Mesenchymal stem cell (in vitro differentiated cells and primary cell): ENCODE measurements at regions not wholly inside any gene's neighbourhood (a gene's known extent, or its start where the extent isn't known, plus 50 kb on each side); places are given as distances from the start of the nearest gene placed in this dataset.

Experiments used
- DNase-seq: peaks from one replicate; pipeline ENCODE4 v3.0.0-alpha.2; 2013
- H2AFZ ChIP-seq: one replicate; pipeline ENCODE4 v1.6.1; 2013; ENCODE audit warnings: low read depth, mild to moderate bottlenecking, control low read depth, inconsistent platforms, low read length, moderate library complexity
- H2AK5ac ChIP-seq: 2 replicates; pipeline ENCODE4 v1.6.1; 2013; ENCODE audit warnings: low read length, moderate library complexity, mild to moderate bottlenecking, inconsistent platforms; ENCODE audit not compliant: severe bottlenecking
- H2BK120ac ChIP-seq: one replicate; pipeline ENCODE4 v1.6.1; 2013; ENCODE audit warnings: low read depth, mild to moderate bottlenecking, inconsistent platforms, low read length, moderate library complexity
- H2BK12ac ChIP-seq, 2 experiments: one replicate each; pipeline ENCODE4 v1.6.1; 2013; ENCODE audit warnings: inconsistent platforms in 2 of 2, low read length in 2 of 2, mild to moderate bottlenecking in 2 of 2, moderate library complexity in 2 of 2, control low read depth in 1 of 2
- H2BK15ac ChIP-seq: one replicate; pipeline ENCODE4 v1.6.1; 2013; ENCODE audit warnings: mild to moderate bottlenecking, low read depth, inconsistent platforms; ENCODE audit not compliant: poor library complexity, severe bottlenecking
- H2BK5ac ChIP-seq: 2 replicates; pipeline ENCODE4 v1.6.1; 2013; ENCODE audit warnings: low read depth, mild to moderate bottlenecking, low read length, control low read depth, inconsistent platforms; ENCODE audit not compliant: poor library complexity, severe bottlenecking
- H3K14ac ChIP-seq, 2 experiments: one replicate each; pipeline ENCODE4 v1.6.1; 2013; ENCODE audit warnings: inconsistent platforms in 2 of 2, low read length in 2 of 2, control low read depth in 1 of 2, mild to moderate bottlenecking in 1 of 2, moderate library complexity in 1 of 2
- H3K18ac ChIP-seq, 2 experiments: one replicate each; pipeline ENCODE4 v1.6.1; 2013; ENCODE audit warnings: inconsistent platforms in 2 of 2, low read length in 2 of 2, control low read depth in 1 of 2, low read depth in 1 of 2, mild to moderate bottlenecking in 1 of 2
- H3K23ac ChIP-seq, 2 experiments: one replicate each; pipeline ENCODE4 v1.6.1; 2013; ENCODE audit warnings: inconsistent platforms in 2 of 2, low read length in 2 of 2, mild to moderate bottlenecking in 2 of 2, moderate library complexity in 2 of 2, control low read depth in 1 of 2
- H3K27ac ChIP-seq: 2 replicates; pipeline ENCODE4 v1.5.1; 2013; ENCODE audit warnings: mild to moderate bottlenecking, moderate library complexity, low read length, control low read depth, inconsistent platforms; ENCODE audit not compliant: poor library complexity, severe bottlenecking
- H3K27me3 ChIP-seq, 2 experiments: 2 replicates each; pipeline versions ENCODE4 v1.6.1 to v1.7.0; 2013; ENCODE audit warnings: low read length in 2 of 2, mild to moderate bottlenecking in 2 of 2, moderate library complexity in 2 of 2, control low read depth in 1 of 2, inconsistent platforms in 1 of 2; ENCODE audit not compliant: control insufficient read depth in 1 of 2, insufficient read depth in 1 of 2
- H3K36me3 ChIP-seq, 2 experiments: 2 replicates each; pipeline versions ENCODE4 v1.6.1 to v1.7.0; 2013; ENCODE audit warnings: low read length in 2 of 2, control low read depth in 1 of 2, inconsistent platforms in 1 of 2, low read depth in 1 of 2, mild to moderate bottlenecking in 1 of 2; ENCODE audit not compliant: insufficient read depth in 2 of 2, control insufficient read depth in 1 of 2
- H3K4ac ChIP-seq, 2 experiments: one replicate each; pipeline ENCODE4 v1.6.1; 2013; ENCODE audit warnings: inconsistent platforms in 2 of 2, low read length in 2 of 2, mild to moderate bottlenecking in 2 of 2, moderate library complexity in 2 of 2, control low read depth in 1 of 2, low read depth in 1 of 2
- H3K4me1 ChIP-seq: 2 replicates; pipeline ENCODE4 v1.6.1; 2013; ENCODE audit warnings: low read depth, low read length, control low read depth; ENCODE audit not compliant: control insufficient read depth, insufficient read depth
- H3K4me2 ChIP-seq: 2 replicates; pipeline ENCODE4 v1.6.1; 2013; ENCODE audit warnings: low read length, mild to moderate bottlenecking, inconsistent platforms; ENCODE audit not compliant: poor library complexity, severe bottlenecking
- H3K4me3 ChIP-seq, 2 experiments: 2 replicates each; pipeline versions ENCODE4 v1.5.1 to v1.7.0; 2013; ENCODE audit warnings: low read length in 2 of 2, mild to moderate bottlenecking in 2 of 2, control low read depth in 1 of 2, low read depth in 1 of 2; ENCODE audit not compliant: insufficient read depth in 1 of 2
- H3K79me1 ChIP-seq: replicated peaks from 2 replicates; pipeline ENCODE4 v1.6.1; 2013; ENCODE audit warnings: mild to moderate bottlenecking, control low read depth, low read length, inconsistent platforms; ENCODE audit not compliant: poor library complexity, severe bottlenecking
- H3K9ac ChIP-seq: 2 replicates; pipeline ENCODE4 v1.7.0; 2013; ENCODE audit warnings: mild to moderate bottlenecking, low read length, moderate library complexity
- H3K9me3 ChIP-seq: 2 replicates; pipeline ENCODE4 v1.7.0; 2013; ENCODE audit warnings: mild to moderate bottlenecking, low read length; ENCODE audit not compliant: control insufficient read depth
- H4K8ac ChIP-seq: one replicate; pipeline ENCODE4 v1.6.1; 2013; ENCODE audit warnings: inconsistent platforms, mild to moderate bottlenecking, low read length, moderate library complexity
- H4K91ac ChIP-seq: one replicate; pipeline ENCODE4 v1.6.1; 2013; ENCODE audit warnings: mild to moderate bottlenecking, low read length, inconsistent platforms
- WGBS: methylation state at CpG from one replicate; pipeline ENCODE4 v1.1.7; 2013; ENCODE audit warnings: mixed read lengths; 5-methylcytosine and 5-hydroxymethylcytosine counted together

DNA sequence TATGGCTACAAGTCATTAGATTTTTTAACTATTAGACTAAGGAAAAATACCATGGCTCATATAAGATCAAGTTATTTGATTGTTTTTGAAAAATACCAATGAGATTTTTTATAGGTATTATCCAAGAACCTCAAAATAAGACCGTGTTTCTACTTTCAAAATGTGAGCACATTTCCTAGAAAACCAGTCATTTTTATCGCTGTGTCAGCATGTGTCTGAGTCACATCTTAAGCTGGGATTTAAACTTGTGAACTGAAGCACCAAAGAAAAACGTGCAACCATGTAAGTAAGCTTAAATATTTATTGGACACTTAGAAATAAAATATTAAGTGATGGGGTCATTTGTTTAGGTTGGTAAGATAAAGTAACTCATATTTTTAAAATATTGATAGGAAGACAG is 1676.0 kb upstream of the NUDT12 start:
- H4K91ac ChIP-seq, result no peak overlapping the region
- no peak for DNase-seq
- no peaks in the 10 kb centered on the region for H3K79me1 ChIP-seq
- no peak overlapping the region for H2AK5ac ChIP-seq
- no peak overlapping the region for H3K23ac ChIP-seq
- no peak overlapping the region for H4K8ac ChIP-seq
- H3K4ac ChIP-seq, result no peak overlapping the region
- H3K9me3 ChIP-seq, result no peaks in the 10 kb centered on the region
- no peak overlapping the region for H3K4me3 ChIP-seq
- no peak overlapping the region for H3K14ac ChIP-seq
- no peak overlapping the region for H3K18ac ChIP-seq
- H3K27me3 ChIP-seq, result no peaks in the 10 kb centered on the region
- no peak overlapping the region for H3K27ac ChIP-seq
- H2BK15ac ChIP-seq, result no peak overlapping the region
- H3K4me1 ChIP-seq, result no peaks in the 10 kb centered on the region
- WGBS, result 79% methylated on average over 3 of the region's 3 CpGs
- no peak overlapping the region for H2BK5ac ChIP-seq
- no peak overlapping the region for H2AFZ ChIP-seq
- no peak overlapping the region for H2BK120ac ChIP-seq
- H3K36me3 ChIP-seq, result no peaks in the 10 kb centered on the region
- H3K9ac ChIP-seq, result no peak overlapping the region
- H2BK12ac ChIP-seq, result no peak overlapping the region
- H3K4me2 ChIP-seq, result no peak overlapping the region

DNA sequence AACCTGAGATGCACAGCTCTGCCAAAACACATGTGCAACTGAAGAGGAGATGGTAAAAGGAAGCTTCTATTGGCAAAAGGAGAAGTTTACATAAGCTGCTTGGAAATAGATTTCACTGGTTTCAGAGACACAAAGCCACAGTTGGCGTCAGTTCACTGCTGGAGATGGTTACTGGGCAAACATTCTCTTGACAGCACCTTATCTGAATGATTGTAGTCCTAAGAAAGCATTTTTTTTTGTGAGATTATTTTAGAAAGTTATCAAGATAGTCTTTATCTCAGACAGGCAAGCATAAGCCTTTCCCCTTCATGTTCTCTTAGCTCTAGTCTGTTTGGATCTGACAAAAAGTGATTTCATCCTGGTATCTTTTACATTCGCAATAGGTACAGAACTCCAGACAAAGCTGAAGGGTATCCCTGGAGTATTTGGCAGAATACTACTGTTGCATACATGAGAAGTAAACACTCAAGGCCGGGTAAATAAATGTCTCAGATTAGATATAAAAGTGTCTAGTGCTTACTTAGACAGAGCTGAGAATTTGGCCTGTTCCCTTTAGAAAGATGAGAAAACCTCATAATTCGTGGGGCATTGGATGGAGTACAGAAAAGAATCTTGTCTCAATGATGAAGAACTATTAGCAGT is 1668.0 kb upstream of the NUDT12 start:
- no peak overlapping the region for H3K4me3 ChIP-seq
- no peak overlapping the region for H3K4me2 ChIP-seq
- no peak overlapping the region for H3K4ac ChIP-seq
- no peak overlapping the region for H2AK5ac ChIP-seq
- no peak overlapping the region for H2AFZ ChIP-seq
- no peak overlapping the region for H2BK12ac ChIP-seq
- no peak overlapping the region for H3K23ac ChIP-seq
- no peak overlapping the region for H2BK5ac ChIP-seq
- H3K18ac ChIP-seq, result no peak overlapping the region
- no peaks in the 10 kb centered on the region for H3K27me3 ChIP-seq
- H2BK120ac ChIP-seq, result no peak overlapping the region
- H3K9me3 ChIP-seq, result peaks cover 3% of the 10 kb centered on the region
- no peak for DNase-seq
- H3K36me3 ChIP-seq, result no peaks in the 10 kb centered on the region
- H4K8ac ChIP-seq, result no peak overlapping the region
- no peak overlapping the region for H2BK15ac ChIP-seq
- H3K14ac ChIP-seq, result no peak overlapping the region
- H3K27ac ChIP-seq, result no peak overlapping the region
- no peak overlapping the region for H4K91ac ChIP-seq
- no peak overlapping the region for H3K9ac ChIP-seq
- H3K79me1 ChIP-seq, result no peaks in the 10 kb centered on the region
- 85% methylated on average over 3 of the region's 4 CpGs for WGBS
- H3K4me1 ChIP-seq, result no peaks in the 10 kb centered on the region

DNA sequence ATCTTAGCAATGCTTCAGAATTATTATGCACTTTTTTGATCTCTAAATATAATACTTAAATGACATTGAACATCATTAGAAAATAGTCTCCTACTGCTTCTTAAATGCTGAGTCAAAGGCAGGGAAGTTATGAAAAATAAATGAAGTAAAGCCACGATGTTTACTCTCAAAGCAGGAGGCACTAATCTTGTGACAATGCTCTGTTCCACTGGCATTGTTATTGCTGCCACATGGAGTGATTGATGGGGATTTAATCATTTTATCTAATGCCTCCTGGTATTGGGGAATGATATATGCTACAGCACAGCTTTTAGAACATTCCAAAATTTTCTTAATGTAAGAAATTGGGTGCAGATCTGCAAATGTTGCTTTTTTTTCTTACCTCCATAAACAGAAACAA is 1655.4 kb upstream of the NUDT12 start:
- peaks cover 7% of the 10 kb centered on the region for H3K9me3 ChIP-seq
- WGBS, result 60% methylated on average over 1 of the region's 1 CpG
- DNase-seq, result no peak

DNA sequence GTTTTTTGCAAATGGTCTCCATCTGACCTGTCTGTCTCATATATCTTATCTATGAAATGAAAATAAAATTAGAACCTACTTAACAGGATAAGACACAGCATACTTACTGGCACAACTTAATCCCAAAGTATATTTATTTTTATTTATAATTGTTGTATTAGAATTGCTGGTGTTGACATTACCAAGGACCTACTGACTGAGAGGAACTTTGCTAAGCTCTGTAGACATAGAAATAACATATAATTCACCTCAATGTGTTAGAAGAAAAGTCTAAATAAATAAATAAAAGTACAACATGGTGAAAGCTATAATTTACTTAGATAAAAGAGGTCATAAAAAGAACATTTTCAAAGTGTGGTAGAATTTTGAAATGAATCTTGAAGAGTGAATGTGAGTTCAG is 1650.5 kb upstream of the NUDT12 start:
- H3K4me3 ChIP-seq, result no peak overlapping the region
- H2BK12ac ChIP-seq, result no peak overlapping the region

More for the DNA sequence above, 1655.4 kb upstream of the NUDT12 start:
- Histone ChIP-seq H3K23ac (no peak overlapping the region), H3K4me2 (no peak overlapping the region), H3K36me3 (no peaks in the 10 kb centered on the region), H3K4me3 (no peak overlapping the region), H2BK15ac (no peak overlapping the region), H2BK120ac (no peak overlapping the region), H2AK5ac (no peak overlapping the region), H3K4me1 (no peaks in the 10 kb centered on the region), H2BK12ac (no peak overlapping the region), H3K14ac (no peak overlapping the region), H3K27ac (no peak overlapping the region), H2AFZ (no peak overlapping the region), H4K91ac (no peak overlapping the region), H3K4ac (no peak overlapping the region), H3K18ac (no peak overlapping the region), H2BK5ac (no peak overlapping the region), H3K27me3 (no peaks in the 10 kb centered on the region), H4K8ac (no peak overlapping the region), H3K9ac (no peak overlapping the region), H3K79me1 (no peaks in the 10 kb centered on the region)

More for the DNA sequence above, 1650.5 kb upstream of the NUDT12 start:
- no peak overlapping the region for H3K14ac ChIP-seq
- H2BK120ac ChIP-seq, result no peak overlapping the region
- H2AK5ac ChIP-seq, result no peak overlapping the region
- H3K4me1 ChIP-seq, result no peaks in the 10 kb centered on the region
- no peak overlapping the region for H3K9ac ChIP-seq
- no peak overlapping the region for H2AFZ ChIP-seq
- no peak overlapping the region for H2BK15ac ChIP-seq
- H3K36me3 ChIP-seq, result no peaks in the 10 kb centered on the region
- no peaks in the 10 kb centered on the region for H3K27me3 ChIP-seq
- H4K91ac ChIP-seq, result no peak overlapping the region
- H3K79me1 ChIP-seq, result no peaks in the 10 kb centered on the region
- no peak overlapping the region for H3K4me2 ChIP-seq
- H3K4ac ChIP-seq, result no peak overlapping the region
- H3K23ac ChIP-seq, result no peak overlapping the region
- no peak overlapping the region for H2BK5ac ChIP-seq
- H4K8ac ChIP-seq, result no peak overlapping the region
- H3K27ac ChIP-seq, result no peak overlapping the region
- no peak overlapping the region for H3K18ac ChIP-seq
- peaks cover 4% of the 10 kb centered on the region for H3K9me3 ChIP-seq
- DNase-seq, result no peak
